ENCODE measurements at regions not wholly inside any gene's neighbourhood (a gene's known extent, or its start where the extent isn't known, plus 50 kb on each side); places are given as distances from the start of the nearest gene placed in this dataset.

GRCh38 chr2:204329016-204329415 is 216.3 kb upstream of the PARD3B start:
- TF ChIP-seq POLR2AphosphoS5 (IDR thresholded peaks at IDR 0.05): no peak
- TF ChIP-seq CTCF (IDR thresholded peaks at IDR 0.05): no peak
- TF ChIP-seq EP300 (IDR thresholded peaks at IDR 0.05; ENCODE audit: low read depth): no peak
- no peak for TF ChIP-seq POLR2A (IDR thresholded peaks at IDR 0.05)
- in situ Hi-C loops (cut with MboI; ENCODE audit: low pct_ligation_motif_present in 1 of 4, low pct_unique_long_range_greater_than_20kb in 1 of 4, low sequenced_read_pairs in 3 of 4): loop anchor here (10.0 to 25.0 kb wide), 4 partner anchors 358 to 1346 kb away; no protein-coding TSS in a partner anchor
- Histone ChIP-seq H3K4me1 (peaks cover 0 to 4% (median 0%) of the 10 kb centered on the region in 4 donors), H3K36me3 (no peaks in the 10 kb centered on the region), H3K9me3 (no peaks in the 10 kb centered on the region), H3K27me3 (no peaks in the 10 kb centered on the region), H3K27ac (no peak overlapping the region), H3K4me3 (no peak overlapping the region)
- no peak for DNase-seq
- intact Hi-C loops (cut with DNase I; ENCODE audit: low total_unique reads): loop anchor here (10.0 kb wide), 2 partner anchors 366 to 1346 kb away; no protein-coding TSS in a partner anchor
- WGBS, 2 donors (ENCODE audit: low coverage in 1 of 2): 90 to 96% methylated on average over 4 to 6 of the region's 6 CpGs

- in situ Hi-C loops (cut with MboI; ENCODE audit: low pct_ligation_motif_present in 1 of 4, low pct_unique_long_range_greater_than_20kb in 1 of 4, low sequenced_read_pairs in 3 of 4) (loop anchor here (10.0 to 25.0 kb wide), 4 partner anchors 358 to 1345 kb away; no protein-coding TSS in a partner anchor), intact Hi-C loops (cut with DNase I; ENCODE audit: low total_unique reads) (loop anchor here (10.0 kb wide), 2 partner anchors 365 to 1345 kb away; no protein-coding TSS in a partner anchor)
- DNase-seq: no peak
- H3K4me3 ChIP-seq: no peak overlapping the region
- H3K4me1 ChIP-seq: peaks cover 0 to 4% (median 0%) of the 10 kb centered on the region in 4 donors
- H3K27me3 ChIP-seq: no peaks in the 10 kb centered on the region
- H3K36me3 ChIP-seq: no peaks in the 10 kb centered on the region
- H3K27ac ChIP-seq: no peak overlapping the region
- TF ChIP-seq POLR2A (IDR thresholded peaks at IDR 0.05): no peak
- TF ChIP-seq EP300 (IDR thresholded peaks at IDR 0.05; ENCODE audit: low read depth): no peak
- no peak for TF ChIP-seq CTCF (IDR thresholded peaks at IDR 0.05)
- no peak for TF ChIP-seq POLR2AphosphoS5 (IDR thresholded peaks at IDR 0.05)
- 82 to 93% methylated on average over 2 to 4 of the region's 4 CpGs for WGBS, 2 donors (ENCODE audit: low coverage in 1 of 2)
- no peaks in the 10 kb centered on the region for H3K9me3 ChIP-seq
Measured at GRCh38 chr2:204329532-204329931, 215.7 kb upstream of the PARD3B start.

GRCh38 chr2:204331180-204331579 is 214.1 kb upstream of the PARD3B start:
- no peak overlapping the region for H3K27ac ChIP-seq
- no peaks in the 10 kb centered on the region for H3K27me3 ChIP-seq
- intact Hi-C loops (cut with DNase I; ENCODE audit: low total_unique reads): no loop called here
- no peaks in the 10 kb centered on the region for H3K36me3 ChIP-seq
- no peaks in the 10 kb centered on the region for H3K9me3 ChIP-seq
- in situ Hi-C loops (cut with MboI; ENCODE audit: low pct_ligation_motif_present in 1 of 4, low pct_unique_long_range_greater_than_20kb in 1 of 4, low sequenced_read_pairs in 3 of 4): loop anchor here in 1 of 4 donors (25.0 kb wide), 2 partner anchors 356 to 1331 kb away; no protein-coding TSS in a partner anchor
- TF ChIP-seq EP300 (IDR thresholded peaks at IDR 0.05; ENCODE audit: low read depth) (no peak), POLR2A (IDR thresholded peaks at IDR 0.05) (no peak), POLR2AphosphoS5 (IDR thresholded peaks at IDR 0.05) (no peak), CTCF (IDR thresholded peaks at IDR 0.05) (no peak)
- no peak for DNase-seq
- H3K4me3 ChIP-seq: no peak overlapping the region
- H3K4me1 ChIP-seq: no peaks in the 10 kb centered on the region
- WGBS, 2 donors (ENCODE audit: low coverage in 1 of 2): 86 to 88% methylated on average over 5 to 6 of the region's 6 CpGs

- in situ Hi-C loops (cut with MboI; ENCODE audit: low pct_ligation_motif_present in 1 of 4, low pct_unique_long_range_greater_than_20kb in 1 of 4, low sequenced_read_pairs in 3 of 4): loop anchor here in 1 of 4 donors (25.0 kb wide), 2 partner anchors 355 to 1330 kb away; no protein-coding TSS in a partner anchor
- no peaks in the 10 kb centered on the region for H3K4me1 ChIP-seq
- intact Hi-C loops (cut with DNase I; ENCODE audit: low total_unique reads): no loop called here
- no peak overlapping the region for H3K4me3 ChIP-seq
- H3K27me3 ChIP-seq: no peaks in the 10 kb centered on the region
- no peak for TF ChIP-seq CTCF (IDR thresholded peaks at IDR 0.05)
- TF ChIP-seq POLR2AphosphoS5 (IDR thresholded peaks at IDR 0.05): no peak
- TF ChIP-seq POLR2A (IDR thresholded peaks at IDR 0.05): no peak
- TF ChIP-seq EP300 (IDR thresholded peaks at IDR 0.05; ENCODE audit: low read depth): no peak
- H3K9me3 ChIP-seq: no peaks in the 10 kb centered on the region
- no peak overlapping the region for H3K27ac ChIP-seq
- H3K36me3 ChIP-seq: no peaks in the 10 kb centered on the region
- no peak for DNase-seq
- 74 to 76% methylated on average over 2 of the region's 2 CpGs for WGBS, 2 donors (ENCODE audit: low coverage in 1 of 2)
Measured at GRCh38 chr2:204331988-204332387, 213.3 kb upstream of the PARD3B start.
